ENCODE measurements at regions not wholly inside any gene's neighbourhood (a gene's known extent, or its start where the extent isn't known, plus 50 kb on each side); places are given as distances from the start of the nearest gene placed in this dataset.

GRCh38 chr9:79166005-79166404, 405.8 kb upstream of the TLE4 start:
- 20 to 22% methylated on average over 3 of the region's 3 CpGs for WGBS, 2 donors
- TF ChIP-seq, protein P1, sequence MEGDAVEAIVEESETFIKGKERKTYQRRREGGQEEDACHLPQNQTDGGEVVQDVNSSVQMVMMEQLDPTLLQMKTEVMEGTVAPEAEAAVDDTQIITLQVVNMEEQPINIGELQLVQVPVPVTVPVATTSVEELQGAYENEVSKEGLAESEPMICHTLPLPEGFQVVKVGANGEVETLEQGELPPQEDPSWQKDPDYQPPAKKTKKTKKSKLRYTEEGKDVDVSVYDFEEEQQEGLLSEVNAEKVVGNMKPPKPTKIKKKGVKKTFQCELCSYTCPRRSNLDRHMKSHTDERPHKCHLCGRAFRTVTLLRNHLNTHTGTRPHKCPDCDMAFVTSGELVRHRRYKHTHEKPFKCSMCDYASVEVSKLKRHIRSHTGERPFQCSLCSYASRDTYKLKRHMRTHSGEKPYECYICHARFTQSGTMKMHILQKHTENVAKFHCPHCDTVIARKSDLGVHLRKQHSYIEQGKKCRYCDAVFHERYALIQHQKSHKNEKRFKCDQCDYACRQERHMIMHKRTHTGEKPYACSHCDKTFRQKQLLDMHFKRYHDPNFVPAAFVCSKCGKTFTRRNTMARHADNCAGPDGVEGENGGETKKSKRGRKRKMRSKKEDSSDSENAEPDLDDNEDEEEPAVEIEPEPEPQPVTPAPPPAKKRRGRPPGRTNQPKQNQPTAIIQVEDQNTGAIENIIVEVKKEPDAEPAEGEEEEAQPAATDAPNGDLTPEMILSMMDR (IDR thresholded peaks at IDR 0.05): no peak
- no peak for TF ChIP-seq POLR2A (IDR thresholded peaks at IDR 0.05)
- intact Hi-C loops (cut with DNase I; ENCODE audit: low total_unique reads): no loop called here
- no peak for DNase-seq (ENCODE audit: low spot score in 2 of 2)
- no peak overlapping the region for H3K4me3 ChIP-seq (ENCODE audit: low read depth, poor library complexity, severe bottlenecking)

- TF ChIP-seq, protein P1 (IDR thresholded peaks at IDR 0.05): no peak
- TF ChIP-seq POLR2A (IDR thresholded peaks at IDR 0.05): no peak
- H3K4me3 ChIP-seq (ENCODE audit: low read depth, poor library complexity, severe bottlenecking): no peak overlapping the region
- 90 to 100% methylated on average over 1 of the region's 1 CpG for WGBS, 2 donors
- DNase-seq (ENCODE audit: low spot score in 2 of 2): no peak
- intact Hi-C loops (cut with DNase I; ENCODE audit: low total_unique reads): no loop called here
These were observed 401.1 kb upstream of the TLE4 start for GRCh38 chr9:79170643-79171042.

DNA sequence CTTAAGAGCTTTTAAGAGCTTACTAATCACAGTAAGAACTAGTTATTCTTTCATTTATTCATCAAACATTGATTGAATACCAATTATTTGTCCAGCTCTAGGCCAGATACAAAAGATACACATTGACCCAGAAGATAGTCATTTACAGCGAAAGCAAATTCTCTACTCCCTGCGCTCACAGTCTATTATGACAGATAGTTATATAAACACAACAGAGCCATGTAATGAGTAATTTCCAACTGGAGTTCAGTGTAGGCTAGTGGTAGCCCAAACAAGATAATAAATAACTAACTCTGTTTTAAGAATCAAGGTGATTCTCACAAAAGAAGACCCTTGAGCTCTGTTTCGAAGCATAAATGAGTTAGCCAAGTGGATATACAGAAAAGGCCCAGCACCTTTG, 397.8 kb upstream of the TLE4 start:
- H3K4me3 ChIP-seq (ENCODE audit: low read depth, poor library complexity, severe bottlenecking): no peak overlapping the region
- TF ChIP-seq POLR2A (IDR thresholded peaks at IDR 0.05): no peak
- TF ChIP-seq, protein P1 (IDR thresholded peaks at IDR 0.05): no peak
- intact Hi-C loops (cut with DNase I; ENCODE audit: low total_unique reads): no loop called here
- WGBS, 2 donors: 95 to 96% methylated on average over 3 of the region's 3 CpGs
- no peak for DNase-seq (ENCODE audit: low spot score in 2 of 2)

DNA sequence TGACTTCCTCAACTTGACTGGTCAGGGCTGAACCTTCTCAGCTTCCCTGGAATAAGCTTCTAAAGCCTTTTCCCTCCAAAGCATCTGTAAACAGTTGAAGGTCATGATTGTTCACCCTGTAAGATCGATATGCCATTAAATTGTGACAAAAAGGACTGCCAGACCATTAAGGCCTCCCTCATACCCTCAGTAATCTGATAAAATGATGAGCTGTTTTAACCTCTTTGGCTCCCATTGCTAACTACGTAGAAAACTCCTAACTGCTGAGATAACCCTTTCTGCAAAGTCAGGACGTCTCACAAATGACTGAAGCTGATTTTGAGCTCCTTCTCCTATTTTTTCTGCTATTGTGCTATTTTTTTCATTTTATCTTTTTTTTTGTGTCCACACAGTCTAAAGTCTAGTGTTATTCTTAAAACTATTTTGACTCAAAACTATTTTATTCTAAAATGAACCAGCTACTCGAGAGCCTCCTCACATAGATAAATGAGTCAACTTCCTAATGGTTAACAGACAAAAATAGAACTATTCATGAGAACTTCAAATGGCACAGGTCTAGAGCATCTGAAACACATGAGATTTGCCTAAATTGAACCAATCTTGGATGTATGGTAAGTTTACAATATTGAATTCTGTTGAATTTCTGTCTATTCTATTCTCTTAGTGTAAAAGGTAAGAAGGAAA, 395.6 kb upstream of the TLE4 start:
- 72 to 76% methylated on average over 4 of the region's 4 CpGs for WGBS, 2 donors
- intact Hi-C loops (cut with DNase I; ENCODE audit: low total_unique reads): no loop called here
- DNase-seq (ENCODE audit: low spot score in 2 of 2): no peak
- H3K4me3 ChIP-seq (ENCODE audit: low read depth, poor library complexity, severe bottlenecking): no peak overlapping the region
- TF ChIP-seq, protein P1 (IDR thresholded peaks at IDR 0.05): no peak
- TF ChIP-seq POLR2A (IDR thresholded peaks at IDR 0.05): no peak

GRCh38 chr9:79184831-79185230, 386.9 kb upstream of the TLE4 start:
- 48 to 68% methylated on average over 2 of the region's 2 CpGs for WGBS, 2 donors
- intact Hi-C loops (cut with DNase I; ENCODE audit: low total_unique reads): no loop called here
- TF ChIP-seq POLR2A (IDR thresholded peaks at IDR 0.05): no peak
- TF ChIP-seq, protein P1 (IDR thresholded peaks at IDR 0.05): no peak
- no peak overlapping the region for H3K4me3 ChIP-seq (ENCODE audit: low read depth, poor library complexity, severe bottlenecking)
- no peak for DNase-seq (ENCODE audit: low spot score in 2 of 2)

- DNase-seq (ENCODE audit: low spot score in 2 of 2): no peak
- intact Hi-C loops (cut with DNase I; ENCODE audit: low total_unique reads): no loop called here
- no peak overlapping the region for H3K4me3 ChIP-seq (ENCODE audit: low read depth, poor library complexity, severe bottlenecking)
- TF ChIP-seq POLR2A (IDR thresholded peaks at IDR 0.05): no peak
These were observed 385.9 kb upstream of the TLE4 start for GRCh38 chr9:79185866-79186265.
